SK-N-SH treated with all-trans-retinoic acid at 6 μM for 48 hours (cell line): ENCODE measurements at regions not wholly inside any gene's neighbourhood (a gene's known extent, or its start where the extent isn't known, plus 50 kb on each side); places are given as distances from the start of the nearest gene placed in this dataset.
"Not testable (repeated sequence)": the region's sequence is repeated elsewhere in the genome, so short reads cannot be mapped to it uniquely, and the experiment has no call there.

Experiments used
- ATAC-seq: fragments of 200-7000 bp; cut with Tn5 transposase; 3 replicates; pipeline ENCODE4 v1.9.1; 2020; ENCODE audit warnings: mild to moderate bottlenecking, moderate library complexity
- ARNTL ChIP-seq: fragments of 450-650 bp; formaldehyde crosslinking; IDR thresholded peaks from 2 replicates; pipeline ENCODE4 v1.5.0; 2020; ENCODE audit warnings: low read depth, mild to moderate bottlenecking, moderate library complexity, borderline replicate concordance
- CREB5 ChIP-seq: fragments of 250-450 bp; sonication (Bioruptor Pico); IDR thresholded peaks from 2 replicates; pipeline ENCODE4 v1.5.1; 2020; ENCODE audit warnings: low read depth, mild to moderate bottlenecking, moderate library complexity
- CSDC2 ChIP-seq: fragments of 250-450 bp; sonication (Bioruptor Pico); IDR thresholded peaks from 2 replicates; pipeline ENCODE4 v1.5.0; 2020; ENCODE audit warnings: mild to moderate bottlenecking, moderate library complexity
- GLIS3 ChIP-seq: fragments of 250-450 bp; sonication (Bioruptor Pico); IDR thresholded peaks from 2 replicates; pipeline ENCODE4 v1.5.0; 2020; ENCODE audit warnings: mild to moderate bottlenecking, moderate library complexity
- ISL1 ChIP-seq: fragments of 250-450 bp; sonication (Bioruptor Pico); IDR thresholded peaks from 2 replicates; pipeline ENCODE4 v2.1.2; 2022; ENCODE audit warnings: mild to moderate bottlenecking, moderate library complexity
- OSR1 ChIP-seq: fragments of 250-450 bp; sonication (Bioruptor Pico); IDR thresholded peaks from 2 replicates; pipeline ENCODE4 v1.8.0; 2022; ENCODE audit warnings: moderate library complexity, mild to moderate bottlenecking, inconsistent platforms
- POU6F1 ChIP-seq: fragments of 250-450 bp; sonication (Bioruptor Pico); IDR thresholded peaks from 2 replicates; pipeline ENCODE4 v1.8.0; 2021; ENCODE audit warnings: low read depth, mild to moderate bottlenecking, moderate library complexity, borderline replicate concordance
- PPARA ChIP-seq: fragments of 250-450 bp; sonication (Bioruptor Pico); IDR thresholded peaks from 2 replicates; pipeline ENCODE4 v1.5.0; 2020; ENCODE audit warnings: mild to moderate bottlenecking, borderline replicate concordance
- RARB ChIP-seq: fragments of 250-450 bp; sonication (Bioruptor Pico); IDR thresholded peaks from 2 replicates; pipeline ENCODE4 v1.8.0; 2021; ENCODE audit warnings: mild to moderate bottlenecking, moderate library complexity
- TCF4 ChIP-seq: fragments of 250-450 bp; sonication (Bioruptor Pico); IDR thresholded peaks from 2 replicates; pipeline ENCODE4 v1.8.0; 2021; ENCODE audit warnings: mild to moderate bottlenecking, moderate library complexity, borderline replicate concordance
- TOX ChIP-seq: fragments of 250-450 bp; sonication (Bioruptor Pico); IDR thresholded peaks from 2 replicates; pipeline ENCODE4 v1.8.0; 2021; ENCODE audit warnings: mild to moderate bottlenecking, moderate library complexity, borderline replicate concordance
- TSHZ2 ChIP-seq: fragments of 250-450 bp; sonication (Bioruptor Pico); IDR thresholded peaks from 2 replicates; pipeline ENCODE4 v1.5.0; 2020; ENCODE audit warnings: mild to moderate bottlenecking, moderate library complexity
- ZC3H10 ChIP-seq: fragments of 250-450 bp; sonication (Bioruptor Pico); IDR thresholded peaks from 2 replicates; pipeline ENCODE4 v1.5.1; 2021; ENCODE audit warnings: mild to moderate bottlenecking, moderate library complexity
- ZFP3 ChIP-seq: fragments of 250-450 bp; sonication (Bioruptor Pico); IDR thresholded peaks from 2 replicates; pipeline ENCODE4 v1.5.0; 2020; ENCODE audit warnings: mild to moderate bottlenecking, moderate library complexity
- ZFP30 ChIP-seq: fragments of 450-650 bp; formaldehyde crosslinking; IDR thresholded peaks from 2 replicates; pipeline ENCODE4 v1.5.0; 2022; ENCODE audit warnings: mild to moderate bottlenecking, moderate library complexity
- ZNF565 ChIP-seq: fragments of 450-650 bp; formaldehyde crosslinking; conservative IDR thresholded peaks from 2 replicates; pipeline ENCODE4 v1.5.0; 2020; ENCODE audit warnings: low read depth, mild to moderate bottlenecking, moderate library complexity
- ZNF70 ChIP-seq: fragments of 450-650 bp; formaldehyde crosslinking; IDR thresholded peaks from 2 replicates; pipeline ENCODE4 v1.5.0; 2020; ENCODE audit warnings: mild to moderate bottlenecking, moderate library complexity
- ZNF8 ChIP-seq: fragments of 450-650 bp; formaldehyde crosslinking; IDR thresholded peaks from 2 replicates; pipeline ENCODE4 v1.5.0; 2020; ENCODE audit warnings: mild to moderate bottlenecking, moderate library complexity
- TF ChIP-seq, protein P1 (sequence below): fragments of 250-450 bp; sonication (Bioruptor Pico); IDR thresholded peaks from 2 replicates; pipeline ENCODE4 v1.5.1; 2021; ENCODE audit warnings: mild to moderate bottlenecking, moderate library complexity

- TF ChIP-seq CSDC2, result no peak
- no peak for TF ChIP-seq ZFP3 (CRISPR knock-in tag)
- no peak for TF ChIP-seq RARB (CRISPR knock-in tag)
- TF ChIP-seq GLIS3 (CRISPR knock-in tag), result no peak
- TF ChIP-seq TCF4 (CRISPR knock-in tag), result no peak
- TF ChIP-seq ZNF565 (CRISPR knock-in tag), result no peak
- TF ChIP-seq, protein P1, sequence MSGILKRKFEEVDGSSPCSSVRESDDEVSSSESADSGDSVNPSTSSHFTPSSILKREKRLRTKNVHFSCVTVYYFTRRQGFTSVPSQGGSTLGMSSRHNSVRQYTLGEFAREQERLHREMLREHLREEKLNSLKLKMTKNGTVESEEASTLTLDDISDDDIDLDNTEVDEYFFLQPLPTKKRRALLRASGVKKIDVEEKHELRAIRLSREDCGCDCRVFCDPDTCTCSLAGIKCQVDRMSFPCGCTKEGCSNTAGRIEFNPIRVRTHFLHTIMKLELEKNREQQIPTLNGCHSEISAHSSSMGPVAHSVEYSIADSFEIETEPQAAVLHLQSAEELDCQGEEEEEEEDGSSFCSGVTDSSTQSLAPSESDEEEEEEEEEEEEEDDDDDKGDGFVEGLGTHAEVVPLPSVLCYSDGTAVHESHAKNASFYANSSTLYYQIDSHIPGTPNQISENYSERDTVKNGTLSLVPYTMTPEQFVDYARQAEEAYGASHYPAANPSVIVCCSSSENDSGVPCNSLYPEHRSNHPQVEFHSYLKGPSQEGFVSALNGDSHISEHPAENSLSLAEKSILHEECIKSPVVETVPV (CRISPR knock-in tag), result no peak
- no peak for TF ChIP-seq PPARA (CRISPR knock-in tag)
- no peak for TF ChIP-seq ARNTL (CRISPR knock-in tag)
- no peak for TF ChIP-seq TSHZ2 (CRISPR knock-in tag)
- no peak for TF ChIP-seq ZFP30 (CRISPR knock-in tag)
- no peak for TF ChIP-seq TOX (CRISPR knock-in tag)
- no peak for ATAC-seq
These were observed 62.9 kb upstream of the PCDH8 start for GRCh38 chr13:52911340-52911739.

GRCh38 chr13:52910318-52910717 is 61.9 kb upstream of the PCDH8 start:
- ATAC-seq, result not testable (repeated sequence)

DNA sequence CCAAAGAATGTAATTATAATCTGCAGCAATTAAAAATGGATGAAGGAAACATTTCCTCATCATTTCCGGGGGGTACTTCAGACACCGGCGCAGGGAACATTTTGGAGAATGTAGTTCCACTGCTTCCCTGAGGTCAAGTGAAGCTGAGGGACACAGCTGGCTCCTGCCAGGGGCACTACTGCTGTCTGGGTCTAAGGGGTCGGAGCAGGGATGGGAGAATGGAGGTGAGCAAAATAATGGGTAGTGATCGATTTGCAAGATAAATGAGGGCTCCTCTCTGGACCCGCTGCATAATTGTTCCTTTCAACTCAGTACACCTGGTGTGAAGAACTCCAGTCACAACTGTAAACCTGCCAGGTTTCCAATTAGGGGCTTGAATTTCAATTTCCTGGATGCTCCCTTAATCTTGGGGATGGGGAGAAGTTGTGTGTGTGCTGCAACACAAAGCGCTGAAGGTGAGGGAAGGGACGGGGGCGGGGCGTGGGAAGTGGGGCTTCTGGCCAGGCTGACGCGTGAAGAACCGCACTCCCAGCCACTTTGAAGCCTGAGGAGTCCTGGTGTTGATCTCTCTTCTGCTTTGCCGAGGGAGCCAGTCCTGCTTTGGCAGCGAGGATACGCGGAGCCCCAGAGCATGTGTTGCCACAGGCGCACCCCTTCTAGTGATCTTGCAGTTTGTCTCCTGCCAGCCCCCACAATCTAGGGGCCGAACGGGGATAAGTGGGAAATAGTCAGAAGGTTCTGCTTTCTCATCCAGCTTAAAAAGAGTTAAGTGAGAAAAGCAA is 57.9 kb upstream of the PCDH8 start:
- TF ChIP-seq ZFP3 (CRISPR knock-in tag) (no peak), ZFP30 (CRISPR knock-in tag) (no peak), ZNF70 (CRISPR knock-in tag) (no peak), ISL1 (CRISPR knock-in tag) (no peak)
- TF ChIP-seq, protein P1 (CRISPR knock-in tag), result no peak
- ATAC-seq, result no peak

GRCh38 chr13:52905701-52906100 is 57.3 kb upstream of the PCDH8 start:
- TF ChIP-seq POU6F1, result no peak
- TF ChIP-seq CSDC2, result no peak
- no peak for TF ChIP-seq TCF4 (CRISPR knock-in tag)
- TF ChIP-seq ARNTL (CRISPR knock-in tag), result no peak
- TF ChIP-seq ZC3H10 (CRISPR knock-in tag), result no peak
- TF ChIP-seq TOX (CRISPR knock-in tag), result no peak
- TF ChIP-seq OSR1 (CRISPR knock-in tag), result no peak
- no peak for TF ChIP-seq ZNF8 (CRISPR knock-in tag)
- no peak for ATAC-seq

DNA sequence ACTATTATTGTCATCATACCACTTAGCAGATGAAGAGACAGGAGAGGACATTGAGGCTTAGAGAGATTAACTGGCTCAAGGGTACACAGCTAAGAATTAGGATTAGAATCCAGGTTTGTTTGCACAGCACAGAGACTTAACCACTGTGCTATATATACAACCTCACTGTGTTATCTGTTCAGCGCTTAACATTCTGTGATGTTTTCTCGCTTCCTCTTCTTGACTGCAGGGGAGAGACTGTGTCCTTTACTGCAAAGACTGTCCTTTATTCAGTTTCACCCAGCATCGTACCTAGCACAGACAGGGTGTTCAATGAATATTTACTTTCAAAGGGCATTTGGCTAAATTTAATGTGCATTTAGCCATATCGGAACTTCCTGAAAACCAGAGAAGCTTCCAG is 54.9 kb upstream of the PCDH8 start:
- ATAC-seq, result no peak
- no peak for TF ChIP-seq TOX (CRISPR knock-in tag)
- TF ChIP-seq TSHZ2 (CRISPR knock-in tag), result no peak
- TF ChIP-seq CREB5 (CRISPR knock-in tag), result no peak
- TF ChIP-seq ISL1 (CRISPR knock-in tag), result no peak
- no peak for TF ChIP-seq ZNF565 (CRISPR knock-in tag)
- TF ChIP-seq PPARA (CRISPR knock-in tag), result no peak
- TF ChIP-seq POU6F1, result no peak
